ENCODE measurements at regions not wholly inside any gene's neighbourhood (a gene's known extent, or its start where the extent isn't known, plus 50 kb on each side); places are given as distances from the start of the nearest gene placed in this dataset.

DNA sequence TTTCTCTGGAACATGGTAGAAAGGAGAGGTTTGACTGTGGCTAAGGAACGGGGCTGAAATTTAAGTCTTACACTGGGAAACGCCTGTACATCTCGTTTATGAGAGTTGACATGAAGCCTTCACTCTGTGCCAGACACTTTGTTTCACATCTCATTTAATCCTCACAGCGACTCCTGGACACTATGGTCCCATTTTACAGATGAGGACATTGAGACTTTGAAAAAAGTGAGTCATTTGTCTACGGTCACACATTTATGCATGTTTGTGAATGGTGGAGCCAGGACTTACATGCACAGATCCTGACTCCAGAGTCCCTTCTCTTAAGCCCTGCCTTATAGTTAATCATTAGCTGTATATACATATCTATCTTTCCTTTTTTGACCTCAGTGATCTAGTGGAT lies 318.4 kb upstream of the EEF2KMT start:
- ChIA-PET POLR2A (no interaction called here), CTCF (no interaction called here), RAD21 (ENCODE audit: low non-redundant PET in 1 of 2, low total read pairs in 2 of 2, uncharacterized antibody in 2 of 2, unreplicated experiment in 2 of 2) (no interaction called here)
- H3K79me2 ChIP-seq (ENCODE audit: insufficient read depth, low read length): no peaks in the 10 kb centered on the region
- H3K9me3 ChIP-seq (ENCODE audit: control insufficient read depth in 1 of 2, insufficient read depth in 1 of 2, low read depth in 1 of 2, low read length in 2 of 2): no peaks in the 10 kb centered on the region
- no peaks in the 10 kb centered on the region for H4K20me1 ChIP-seq (ENCODE audit: insufficient read depth)
- DNase-seq (ENCODE audit: low read depth, low spot score) (no peak), ATAC-seq (no peak)
- H3K4me2 ChIP-seq (ENCODE audit: low read length): no peak overlapping the region
- BruUV-seq (replicated peaks): no TSS peak
- H3K4me1 ChIP-seq (ENCODE audit: control insufficient read depth in 1 of 2, insufficient read depth in 2 of 2, low read length in 2 of 2): no peaks in the 10 kb centered on the region
- peaks cover 14% of the 10 kb centered on the region; the same call in 1 of the 2 replicates for H3K27me3 ChIP-seq (ENCODE audit: insufficient read depth, low read length)
- H3K9ac ChIP-seq (ENCODE audit: low read length): no peak overlapping the region
- intact Hi-C loops (cut with micrococcal nuclease): no loop called here
- no peak for TF ChIP-seq EZH2 (IDR thresholded peaks at IDR 0.05)
- TF ChIP-seq YY1 (IDR thresholded peaks at IDR 0.05; ENCODE audit: extremely low read depth, insufficient replicate concordance, low read depth, low read length): no peak
- no peak for TF ChIP-seq SRF (IDR thresholded peaks at IDR 0.05; ENCODE audit: low read depth)
- no peak for TF ChIP-seq POLR2AphosphoS5 (IDR thresholded peaks at IDR 0.05; ENCODE audit: low read depth, low read length)
- TF ChIP-seq SP1 (IDR thresholded peaks at IDR 0.05; ENCODE audit: low read depth): no peak
- TF ChIP-seq, protein P1, sequence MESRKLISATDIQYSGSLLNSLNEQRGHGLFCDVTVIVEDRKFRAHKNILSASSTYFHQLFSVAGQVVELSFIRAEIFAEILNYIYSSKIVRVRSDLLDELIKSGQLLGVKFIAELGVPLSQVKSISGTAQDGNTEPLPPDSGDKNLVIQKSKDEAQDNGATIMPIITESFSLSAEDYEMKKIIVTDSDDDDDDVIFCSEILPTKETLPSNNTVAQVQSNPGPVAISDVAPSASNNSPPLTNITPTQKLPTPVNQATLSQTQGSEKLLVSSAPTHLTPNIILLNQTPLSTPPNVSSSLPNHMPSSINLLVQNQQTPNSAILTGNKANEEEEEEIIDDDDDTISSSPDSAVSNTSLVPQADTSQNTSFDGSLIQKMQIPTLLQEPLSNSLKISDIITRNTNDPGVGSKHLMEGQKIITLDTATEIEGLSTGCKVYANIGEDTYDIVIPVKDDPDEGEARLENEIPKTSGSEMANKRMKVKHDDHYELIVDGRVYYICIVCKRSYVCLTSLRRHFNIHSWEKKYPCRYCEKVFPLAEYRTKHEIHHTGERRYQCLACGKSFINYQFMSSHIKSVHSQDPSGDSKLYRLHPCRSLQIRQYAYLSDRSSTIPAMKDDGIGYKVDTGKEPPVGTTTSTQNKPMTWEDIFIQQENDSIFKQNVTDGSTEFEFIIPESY (IDR thresholded peaks at IDR 0.05; ENCODE audit: extremely low read depth, insufficient replicate concordance, low read length): no peak
- no peak for TF ChIP-seq JUND (IDR thresholded peaks at IDR 0.05)
- TF ChIP-seq, protein P2, sequence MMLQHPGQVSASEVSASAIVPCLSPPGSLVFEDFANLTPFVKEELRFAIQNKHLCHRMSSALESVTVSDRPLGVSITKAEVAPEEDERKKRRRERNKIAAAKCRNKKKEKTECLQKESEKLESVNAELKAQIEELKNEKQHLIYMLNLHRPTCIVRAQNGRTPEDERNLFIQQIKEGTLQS (IDR thresholded peaks at IDR 0.05): no peak
- TF ChIP-seq, protein P3, sequence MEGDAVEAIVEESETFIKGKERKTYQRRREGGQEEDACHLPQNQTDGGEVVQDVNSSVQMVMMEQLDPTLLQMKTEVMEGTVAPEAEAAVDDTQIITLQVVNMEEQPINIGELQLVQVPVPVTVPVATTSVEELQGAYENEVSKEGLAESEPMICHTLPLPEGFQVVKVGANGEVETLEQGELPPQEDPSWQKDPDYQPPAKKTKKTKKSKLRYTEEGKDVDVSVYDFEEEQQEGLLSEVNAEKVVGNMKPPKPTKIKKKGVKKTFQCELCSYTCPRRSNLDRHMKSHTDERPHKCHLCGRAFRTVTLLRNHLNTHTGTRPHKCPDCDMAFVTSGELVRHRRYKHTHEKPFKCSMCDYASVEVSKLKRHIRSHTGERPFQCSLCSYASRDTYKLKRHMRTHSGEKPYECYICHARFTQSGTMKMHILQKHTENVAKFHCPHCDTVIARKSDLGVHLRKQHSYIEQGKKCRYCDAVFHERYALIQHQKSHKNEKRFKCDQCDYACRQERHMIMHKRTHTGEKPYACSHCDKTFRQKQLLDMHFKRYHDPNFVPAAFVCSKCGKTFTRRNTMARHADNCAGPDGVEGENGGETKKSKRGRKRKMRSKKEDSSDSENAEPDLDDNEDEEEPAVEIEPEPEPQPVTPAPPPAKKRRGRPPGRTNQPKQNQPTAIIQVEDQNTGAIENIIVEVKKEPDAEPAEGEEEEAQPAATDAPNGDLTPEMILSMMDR (IDR thresholded peaks at IDR 0.05 in 2 of 3, conservative IDR thresholded peaks at IDR 0.05 in 1 of 3; ENCODE audit: borderline replicate concordance in 1 of 3, insufficient read depth in 1 of 3, low read depth in 2 of 3, low read length in 2 of 3): no peak
- no peak for TF ChIP-seq ELF1 (IDR thresholded peaks at IDR 0.05; ENCODE audit: borderline replicate concordance, low read depth)
- H3K4me3 ChIP-seq (replicated peaks in 1 of 2; ENCODE audit: low read depth in 1 of 2, low read length in 2 of 2): no peak overlapping the region
- no peaks in the 10 kb centered on the region for H3K36me3 ChIP-seq (ENCODE audit: control insufficient read depth in 1 of 2, insufficient read depth in 2 of 2, low read length in 2 of 2)
- no peaks in the 10 kb centered on the region for H3K9me2 ChIP-seq (ENCODE audit: insufficient read depth)
- no peak overlapping the region for H2AFZ ChIP-seq (ENCODE audit: low read depth, low read length, poor library complexity, severe bottlenecking)
- no peak overlapping the region for H3K27ac ChIP-seq (ENCODE audit: low read depth, low read length)
